ENCODE measurements at regions not wholly inside any gene's neighbourhood (a gene's known extent, or its start where the extent isn't known, plus 50 kb on each side); places are given as distances from the start of the nearest gene placed in this dataset.

DNA sequence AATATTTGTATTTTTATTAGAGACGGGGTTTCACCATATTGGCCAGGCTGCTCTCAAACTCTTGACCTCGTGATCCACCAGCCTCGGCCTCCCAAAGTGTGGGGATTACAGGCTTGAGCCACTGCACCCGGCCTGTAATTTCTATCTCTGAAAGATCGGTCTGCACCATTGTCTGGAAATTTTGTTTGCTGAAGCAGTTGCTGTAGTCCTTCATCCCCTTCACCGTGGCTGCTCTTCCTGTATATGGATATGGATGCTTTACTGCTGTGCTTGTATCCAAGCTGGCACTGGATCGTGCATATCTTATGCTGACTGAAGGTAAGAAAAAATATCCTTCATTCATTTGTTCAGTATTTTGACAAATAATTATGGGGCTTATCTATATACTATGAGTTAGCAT, 338.4 kb upstream of the GNPDA2 start:
- H3K36me3 ChIP-seq (ENCODE audit: control insufficient read depth, low read length): no peaks in the 10 kb centered on the region
- H3K4me2 ChIP-seq (ENCODE audit: low read length): no peak overlapping the region
- H3K27me3 ChIP-seq (ENCODE audit: control insufficient read depth, low read length): no peaks in the 10 kb centered on the region
- no peaks in the 10 kb centered on the region for H3F3A ChIP-seq (ENCODE audit: control insufficient read depth, insufficient read depth)
- no peaks in the 10 kb centered on the region for H3K79me2 ChIP-seq (ENCODE audit: control insufficient read depth, low read length)
- no peak overlapping the region for H3K4me3 ChIP-seq (ENCODE audit: low read length)
- no peaks in the 10 kb centered on the region for H3K9me3 ChIP-seq (ENCODE audit: control insufficient read depth, insufficient read depth, low read length)
- H3K9me2 ChIP-seq (replicated peaks; ENCODE audit: control insufficient read depth, low read length): no peaks in the 10 kb centered on the region
- H4K20me1 ChIP-seq (ENCODE audit: control insufficient read depth, insufficient read depth, low read depth, low read length): no peaks in the 10 kb centered on the region
- TF ChIP-seq, protein P1, sequence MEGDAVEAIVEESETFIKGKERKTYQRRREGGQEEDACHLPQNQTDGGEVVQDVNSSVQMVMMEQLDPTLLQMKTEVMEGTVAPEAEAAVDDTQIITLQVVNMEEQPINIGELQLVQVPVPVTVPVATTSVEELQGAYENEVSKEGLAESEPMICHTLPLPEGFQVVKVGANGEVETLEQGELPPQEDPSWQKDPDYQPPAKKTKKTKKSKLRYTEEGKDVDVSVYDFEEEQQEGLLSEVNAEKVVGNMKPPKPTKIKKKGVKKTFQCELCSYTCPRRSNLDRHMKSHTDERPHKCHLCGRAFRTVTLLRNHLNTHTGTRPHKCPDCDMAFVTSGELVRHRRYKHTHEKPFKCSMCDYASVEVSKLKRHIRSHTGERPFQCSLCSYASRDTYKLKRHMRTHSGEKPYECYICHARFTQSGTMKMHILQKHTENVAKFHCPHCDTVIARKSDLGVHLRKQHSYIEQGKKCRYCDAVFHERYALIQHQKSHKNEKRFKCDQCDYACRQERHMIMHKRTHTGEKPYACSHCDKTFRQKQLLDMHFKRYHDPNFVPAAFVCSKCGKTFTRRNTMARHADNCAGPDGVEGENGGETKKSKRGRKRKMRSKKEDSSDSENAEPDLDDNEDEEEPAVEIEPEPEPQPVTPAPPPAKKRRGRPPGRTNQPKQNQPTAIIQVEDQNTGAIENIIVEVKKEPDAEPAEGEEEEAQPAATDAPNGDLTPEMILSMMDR (IDR thresholded peaks at IDR 0.05; ENCODE audit: low read depth, low read length, poor library complexity, severe bottlenecking): no peak
- TF ChIP-seq EZH2phosphoT487 (IDR thresholded peaks at IDR 0.05; ENCODE audit: borderline replicate concordance, low read length): no peak
- H3K4me1 ChIP-seq (ENCODE audit: control insufficient read depth, low read length): no peaks in the 10 kb centered on the region
- no peak overlapping the region for H3K27ac ChIP-seq (ENCODE audit: low read depth, low read length)

DNA sequence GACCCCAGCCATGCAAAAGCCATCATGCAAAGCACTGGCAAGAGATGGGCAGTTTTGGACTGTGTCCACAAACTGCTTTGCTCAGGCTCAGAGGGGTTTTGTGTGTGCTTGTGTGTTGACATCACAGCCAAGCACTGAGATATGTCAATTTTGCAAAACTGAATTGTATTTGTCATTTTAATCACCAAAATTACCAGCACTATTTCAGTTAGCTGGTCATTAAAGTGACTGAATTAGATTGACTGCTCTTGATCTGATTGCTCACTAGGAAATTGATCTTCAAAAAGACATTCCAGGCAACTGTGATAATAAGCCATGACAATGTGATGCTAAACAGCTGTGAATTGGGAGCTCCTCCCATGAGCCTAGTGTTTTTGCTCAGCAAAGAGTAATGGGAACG, 337.3 kb upstream of the GNPDA2 start:
- no peak for TF ChIP-seq EZH2phosphoT487 (IDR thresholded peaks at IDR 0.05; ENCODE audit: borderline replicate concordance, low read length)
- TF ChIP-seq, protein P1 (IDR thresholded peaks at IDR 0.05; ENCODE audit: low read depth, low read length, poor library complexity, severe bottlenecking): no peak
- Histone ChIP-seq H3K4me3 (ENCODE audit: low read length) (no peak overlapping the region), H3F3A (ENCODE audit: control insufficient read depth, insufficient read depth) (no peaks in the 10 kb centered on the region), H3K9me3 (ENCODE audit: control insufficient read depth, insufficient read depth, low read length) (no peaks in the 10 kb centered on the region), H3K4me2 (ENCODE audit: low read length) (no peak overlapping the region), H3K79me2 (ENCODE audit: control insufficient read depth, low read length) (no peaks in the 10 kb centered on the region), H3K9me2 (replicated peaks; ENCODE audit: control insufficient read depth, low read length) (no peaks in the 10 kb centered on the region), H3K4me1 (ENCODE audit: control insufficient read depth, low read length) (no peaks in the 10 kb centered on the region), H3K36me3 (ENCODE audit: control insufficient read depth, low read length) (no peaks in the 10 kb centered on the region), H3K27me3 (ENCODE audit: control insufficient read depth, low read length) (no peaks in the 10 kb centered on the region), H4K20me1 (ENCODE audit: control insufficient read depth, insufficient read depth, low read depth, low read length) (no peaks in the 10 kb centered on the region), H3K27ac (ENCODE audit: low read depth, low read length) (no peak overlapping the region)

DNA sequence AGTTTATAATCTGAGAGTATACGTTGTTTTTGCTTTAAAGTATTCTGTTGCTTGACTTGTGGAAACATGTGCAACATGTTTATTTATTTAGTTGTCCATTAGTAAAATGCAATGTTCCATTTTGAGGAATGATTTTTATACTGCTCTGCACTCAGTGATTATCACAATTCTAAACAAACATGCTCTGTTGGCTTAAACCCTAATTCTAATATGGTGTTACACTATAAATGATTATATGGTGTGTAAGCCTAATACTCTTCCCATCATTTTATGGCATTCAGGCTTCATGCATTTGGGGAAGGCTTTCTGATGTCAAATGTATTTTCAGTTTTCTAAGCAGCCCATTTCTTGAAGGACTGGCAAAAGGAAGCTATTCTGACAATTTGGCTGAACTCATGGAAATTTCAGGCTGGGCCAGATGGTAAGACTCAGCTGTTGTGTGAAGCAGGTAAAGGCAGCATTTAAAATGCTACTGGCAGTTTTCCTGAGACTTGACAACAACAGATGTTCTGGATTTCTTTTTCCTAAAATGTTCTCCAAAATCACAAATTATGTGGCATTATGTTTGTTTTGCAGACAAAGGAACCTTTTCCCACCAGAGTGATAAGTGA, 336.7 kb upstream of the GNPDA2 start:
- H3F3A ChIP-seq (ENCODE audit: control insufficient read depth, insufficient read depth): no peaks in the 10 kb centered on the region
- TF ChIP-seq EZH2phosphoT487 (IDR thresholded peaks at IDR 0.05; ENCODE audit: borderline replicate concordance, low read length): no peak
- TF ChIP-seq, protein P1 (IDR thresholded peaks at IDR 0.05; ENCODE audit: low read depth, low read length, poor library complexity, severe bottlenecking): no peak
- no peaks in the 10 kb centered on the region for H4K20me1 ChIP-seq (ENCODE audit: control insufficient read depth, insufficient read depth, low read depth, low read length)
- H3K4me3 ChIP-seq (ENCODE audit: low read length): no peak overlapping the region
- H3K36me3 ChIP-seq (ENCODE audit: control insufficient read depth, low read length): no peaks in the 10 kb centered on the region
- no peaks in the 10 kb centered on the region for H3K79me2 ChIP-seq (ENCODE audit: control insufficient read depth, low read length)
- no peaks in the 10 kb centered on the region for H3K9me2 ChIP-seq (replicated peaks; ENCODE audit: control insufficient read depth, low read length)
- H3K27me3 ChIP-seq (ENCODE audit: control insufficient read depth, low read length): no peaks in the 10 kb centered on the region
- no peak overlapping the region for H3K4me2 ChIP-seq (ENCODE audit: low read length)
- no peaks in the 10 kb centered on the region for H3K9me3 ChIP-seq (ENCODE audit: control insufficient read depth, insufficient read depth, low read length)
- H3K27ac ChIP-seq (ENCODE audit: low read depth, low read length): no peak overlapping the region
- H3K4me1 ChIP-seq (ENCODE audit: control insufficient read depth, low read length): no peaks in the 10 kb centered on the region

All from DOHH2 (cell line).